HG02885 (cell line): ENCODE measurements at regions not wholly inside any gene's neighbourhood (a gene's known extent, or its start where the extent isn't known, plus 50 kb on each side); places are given as distances from the start of the nearest gene placed in this dataset.

Experiments
- ATAC-seq: cut with Tn5 transposase; IDR thresholded peaks from one replicate; pipeline ENCODE4 v1.9.1; 2021; ENCODE audit warnings: mild to moderate bottlenecking; ENCODE audit not compliant: unreplicated experiment, poor library complexity

DNA sequence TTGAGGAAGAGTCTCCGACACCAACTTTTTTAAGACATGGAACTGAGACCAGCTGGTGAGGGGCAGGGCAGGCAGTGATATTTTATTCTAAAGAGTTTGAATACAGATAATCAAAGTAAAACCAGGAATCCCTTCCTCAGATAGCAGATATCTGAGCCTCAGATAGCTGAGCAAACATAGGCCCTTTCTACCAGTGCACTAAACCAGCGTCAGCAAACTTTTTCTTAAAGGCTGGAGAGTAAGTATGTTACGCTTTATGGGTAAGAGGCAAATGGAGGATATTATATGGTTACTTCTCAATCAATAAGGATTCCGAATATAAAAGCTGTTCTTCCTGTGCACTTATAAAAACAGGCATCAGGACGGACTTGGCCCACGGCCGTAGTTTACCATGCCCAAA lies 73.9 kb downstream of the WNT5A start:
- ATAC-seq, result no peak

DNA sequence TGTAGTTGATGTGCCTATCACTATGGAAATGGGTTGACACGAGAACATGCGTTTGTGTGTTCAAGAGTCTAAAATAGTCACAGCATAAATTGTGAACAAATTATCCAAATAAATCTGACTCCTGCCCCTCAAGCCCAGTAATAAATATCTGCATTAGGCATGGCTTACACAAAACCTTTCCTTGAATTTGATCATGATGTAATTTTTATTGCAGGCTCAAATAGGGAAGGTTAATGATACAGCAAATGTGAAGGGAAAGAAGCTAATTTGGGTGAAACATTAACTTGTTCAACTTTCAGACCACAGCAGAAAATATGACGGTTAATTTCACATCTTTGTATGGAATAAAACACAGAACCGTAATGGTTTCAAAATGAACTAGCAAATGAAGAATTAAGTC lies 74.6 kb downstream of the WNT5A start:
- no peak for ATAC-seq

- no peak for ATAC-seq
These were observed 77.3 kb downstream of the WNT5A start for GRCh38 chr3:55409806-55410205.

GRCh38 chr3:55408193-55408826 lies 78.8 kb downstream of the WNT5A start:
- ATAC-seq, result no peak

DNA sequence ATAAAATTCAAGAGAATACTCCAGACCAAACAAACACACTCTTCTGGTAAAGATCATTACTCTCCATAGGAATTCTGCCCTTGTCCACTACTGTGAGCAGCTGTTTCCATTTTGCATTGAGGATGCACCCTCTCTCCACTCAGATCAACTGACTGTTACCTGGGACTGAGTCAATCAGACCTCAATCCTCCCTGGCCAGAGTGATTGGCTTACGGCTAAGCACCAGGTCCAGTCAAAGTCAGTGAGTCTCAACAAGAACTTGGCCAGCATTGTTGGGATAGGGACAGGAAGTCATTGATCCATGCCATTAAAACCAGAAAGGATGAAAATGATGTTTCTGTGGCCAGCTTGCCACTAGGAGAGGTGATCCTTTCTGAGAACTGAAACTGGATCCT lies 79.7 kb downstream of the WNT5A start:
- ATAC-seq, result no peak

DNA sequence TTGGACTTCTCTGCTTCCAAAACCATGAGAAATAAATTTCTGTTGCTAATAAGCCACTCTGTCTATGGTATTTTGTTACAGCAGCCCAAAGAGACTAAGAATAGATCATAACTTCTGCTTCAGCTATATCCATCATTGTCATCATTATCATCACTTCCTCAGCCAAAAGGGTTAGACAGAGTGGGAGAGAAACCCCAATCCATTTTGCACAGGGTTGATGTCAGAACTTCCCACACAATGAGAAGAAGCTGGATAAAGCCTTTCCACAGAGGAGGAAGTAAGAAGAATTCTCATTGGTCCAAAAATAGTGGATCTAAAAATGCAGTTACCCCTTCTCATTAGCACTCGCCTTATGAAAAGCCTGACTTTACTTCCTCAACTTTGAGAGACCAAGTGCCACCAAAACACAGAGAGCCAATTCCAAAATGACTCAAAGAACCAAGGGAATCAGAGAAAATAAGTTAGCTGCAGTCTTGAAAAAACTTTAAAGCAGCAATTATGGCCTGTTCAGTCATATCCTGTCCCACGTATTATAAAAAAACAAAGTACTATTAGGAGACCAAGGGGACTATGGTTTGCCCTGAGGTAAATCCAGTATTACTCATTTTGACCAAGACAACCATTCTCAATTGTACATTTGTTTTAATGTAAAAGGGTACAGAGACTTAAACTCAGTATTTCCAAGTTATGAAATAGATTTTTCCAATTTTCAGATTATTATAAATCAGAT lies 80.2 kb downstream of the WNT5A start:
- ATAC-seq, result no peak

DNA sequence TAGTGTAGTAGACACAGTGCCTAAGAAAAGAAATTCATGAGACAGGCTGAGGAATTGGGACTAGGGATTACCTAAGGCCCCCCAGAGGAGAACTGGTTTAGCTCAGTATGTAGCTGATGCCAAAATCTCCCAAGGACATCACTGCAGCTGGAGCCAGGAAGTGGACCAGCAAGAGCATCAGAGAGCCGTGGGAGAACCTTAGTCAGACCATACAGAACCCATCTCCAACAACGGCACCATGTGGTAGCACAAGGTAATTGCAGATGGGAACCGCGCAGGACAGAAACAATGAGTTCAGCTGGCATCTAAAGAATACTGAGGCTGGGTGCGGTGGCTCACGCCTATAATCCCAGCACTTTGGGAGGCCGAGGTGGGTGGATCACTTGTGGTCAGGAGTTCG lies 81.7 kb downstream of the WNT5A start:
- no peak for ATAC-seq

DNA sequence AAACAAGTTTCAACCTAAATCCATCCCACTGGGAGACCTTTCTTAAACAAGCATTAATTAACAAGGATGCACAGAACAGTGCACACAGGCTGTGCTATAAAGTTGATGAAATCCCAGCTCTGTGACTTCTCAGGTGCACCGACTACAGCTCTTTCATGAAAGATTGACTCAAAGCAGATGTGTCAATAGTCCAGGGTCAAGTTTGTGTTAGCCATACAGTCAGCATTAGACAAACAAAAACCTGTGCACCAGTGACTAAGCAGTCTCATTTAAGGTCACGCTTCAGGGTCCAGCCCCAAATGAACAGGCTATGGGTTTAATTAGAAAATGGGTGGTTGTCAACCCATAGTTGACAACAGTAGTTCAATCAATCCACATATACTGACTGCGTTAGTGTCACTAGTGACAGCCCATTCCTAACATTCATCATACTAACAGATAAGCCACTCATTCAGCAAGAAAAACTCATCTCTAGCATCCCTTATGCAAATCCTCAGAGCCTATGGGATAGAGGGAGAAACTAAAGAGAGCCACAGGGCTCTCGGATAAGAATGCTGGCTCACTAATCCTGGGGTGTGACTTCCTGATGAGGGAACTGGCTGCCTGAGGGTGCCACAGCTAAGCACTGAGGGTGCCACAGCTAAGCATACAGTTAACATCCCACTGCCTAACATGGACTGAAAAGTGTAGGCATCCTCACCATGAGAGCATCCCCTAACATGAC lies 84.1 kb downstream of the WNT5A start:
- ATAC-seq, result no peak

- ATAC-seq, result no peak
These were observed 106.5 kb downstream of the WNT5A start for GRCh38 chr3:55380561-55380960.

- ATAC-seq, result no peak
These were observed 110.3 kb downstream of the WNT5A start for GRCh38 chr3:55376753-55377347.

GRCh38 chr3:55373423-55373822 lies 113.7 kb downstream of the WNT5A start:
- no peak for ATAC-seq

- no peak for ATAC-seq
These were observed 116.8 kb downstream of the WNT5A start for GRCh38 chr3:55370272-55370671.

DNA sequence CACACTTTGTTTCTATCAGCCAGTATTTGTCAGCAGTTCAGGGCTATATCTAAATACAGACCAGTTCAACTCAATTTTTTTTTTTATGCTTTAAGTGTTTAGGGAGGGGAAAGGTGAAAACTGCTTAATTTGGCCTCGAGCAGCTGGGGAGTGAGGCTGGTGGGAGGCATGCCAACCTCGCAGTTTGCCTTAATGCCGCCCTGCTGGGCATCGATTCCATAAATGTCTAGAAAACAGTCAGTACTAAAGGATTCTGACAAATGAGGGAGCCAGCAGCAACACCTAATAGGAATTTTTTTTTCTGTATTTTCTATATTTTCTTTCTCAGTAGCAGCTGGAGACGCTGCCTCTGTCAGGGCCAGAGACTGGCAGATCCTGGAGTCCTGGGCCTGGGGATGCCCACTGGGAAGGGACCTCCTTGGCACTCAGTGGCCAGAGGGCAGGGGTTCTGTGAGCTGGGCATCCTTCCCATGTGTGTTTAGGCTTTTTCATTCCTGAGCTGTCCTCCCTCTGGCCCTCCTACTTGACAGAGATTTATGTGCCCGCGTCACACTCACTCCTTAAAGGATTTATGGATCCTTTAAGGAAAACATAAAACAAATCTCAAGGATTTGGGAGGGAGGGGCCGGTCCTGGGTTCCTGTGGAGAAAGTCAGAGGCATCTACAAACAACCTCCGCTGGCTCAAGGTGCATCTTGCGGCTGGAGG lies 117.8 kb downstream of the WNT5A start:
- ATAC-seq, result no peak

GRCh38 chr3:55368366-55368765 lies 118.7 kb downstream of the WNT5A start:
- no peak for ATAC-seq

DNA sequence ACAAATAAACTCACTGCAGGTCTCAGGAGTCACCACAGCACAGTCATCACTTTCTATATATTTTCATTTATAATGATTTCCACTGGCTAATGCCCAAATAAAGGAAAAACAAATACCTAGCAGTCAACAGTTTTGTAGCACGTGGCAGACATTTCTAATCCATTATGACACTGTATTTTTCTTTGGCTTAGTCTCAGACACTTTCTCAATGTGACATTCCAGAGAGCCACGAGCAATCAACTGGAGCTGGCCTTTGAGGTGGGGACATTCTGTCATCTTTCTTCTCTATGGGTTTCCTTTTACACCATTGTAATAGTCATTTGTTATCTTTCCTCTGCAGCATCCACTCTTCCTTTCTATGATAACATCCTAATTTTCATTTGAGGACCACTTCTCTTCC lies 119.7 kb downstream of the WNT5A start:
- no peak for ATAC-seq

DNA sequence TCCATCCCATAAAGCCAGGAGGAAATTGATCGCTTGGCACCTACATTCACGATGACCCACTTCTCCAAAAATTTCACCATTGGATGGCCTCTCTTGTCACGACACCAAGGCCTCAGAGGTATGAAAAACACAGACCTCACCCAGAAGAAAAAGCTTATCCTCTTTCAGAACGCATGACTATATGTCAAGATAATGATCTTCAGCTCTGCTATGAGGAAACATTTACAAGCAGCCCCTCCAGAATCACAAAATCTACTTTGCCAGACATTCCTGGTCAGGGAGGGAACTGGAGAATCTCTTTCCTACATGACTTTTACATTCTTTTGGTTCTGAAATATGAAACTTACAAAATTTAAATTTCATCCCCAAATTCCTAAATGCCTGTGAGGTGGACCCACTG lies 122.7 kb downstream of the WNT5A start:
- no peak for ATAC-seq

DNA sequence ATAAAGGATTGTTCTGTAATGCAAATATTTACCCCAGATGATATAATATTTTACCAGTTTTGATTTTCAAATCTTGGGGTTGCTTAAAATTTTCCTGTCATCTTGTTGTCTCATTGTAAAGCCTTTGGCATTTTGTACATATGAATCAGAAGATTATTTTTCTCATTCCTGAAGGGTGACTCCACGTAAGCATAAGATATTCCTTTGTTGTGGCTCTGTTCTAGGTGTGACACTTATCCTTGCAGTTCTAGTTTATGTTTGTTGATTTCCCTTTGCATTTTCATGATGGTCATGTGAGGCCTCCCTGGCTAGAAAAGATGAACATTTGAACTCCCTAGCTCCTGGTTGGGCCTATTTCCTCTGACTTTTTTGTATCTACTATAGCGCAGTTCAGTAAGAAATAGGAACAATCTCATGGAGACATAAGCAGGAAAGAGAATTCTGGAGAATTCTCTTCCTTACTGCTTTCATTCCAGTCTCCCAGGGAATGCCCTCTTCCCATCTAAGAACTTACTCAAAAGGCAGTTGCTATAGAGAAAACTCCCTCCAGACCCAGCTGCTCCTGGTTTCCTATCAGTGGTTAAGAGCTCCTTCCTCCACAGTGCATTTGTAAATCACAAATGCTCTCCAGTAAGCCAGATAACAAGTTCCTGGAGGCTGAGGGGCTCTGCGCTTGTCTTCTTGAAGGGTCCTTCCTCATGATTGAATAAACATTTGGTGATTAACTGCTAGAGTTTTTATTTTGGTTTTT lies 124.7 kb downstream of the WNT5A start:
- no peak for ATAC-seq

DNA sequence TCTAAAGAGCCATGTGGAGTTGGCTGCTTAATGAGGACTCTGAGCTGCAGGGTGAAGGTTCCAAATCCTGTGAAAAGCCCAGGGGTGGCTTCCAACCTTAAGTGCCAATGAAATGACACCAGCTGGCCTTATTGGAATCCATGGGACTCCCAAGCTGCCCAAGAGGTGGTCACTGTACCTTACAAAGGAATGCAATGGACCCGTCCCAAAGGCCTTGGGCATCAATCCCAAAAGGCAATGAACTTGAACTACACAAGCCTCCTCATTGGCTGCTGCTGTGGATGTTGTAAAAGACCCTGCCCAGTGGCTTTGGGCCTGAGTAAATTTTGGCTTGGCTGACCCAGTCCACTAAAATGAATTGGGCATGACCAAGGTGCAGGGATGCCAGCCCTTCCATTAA lies 129.3 kb downstream of the WNT5A start:
- ATAC-seq, result no peak

- no peak for ATAC-seq
These were observed 134.4 kb downstream of the WNT5A start for GRCh38 chr3:55352668-55353067.

GRCh38 chr3:55349851-55350250 lies 137.3 kb downstream of the WNT5A start:
- no peak for ATAC-seq
